DND-41 (cell line): ENCODE measurements at regions not wholly inside any gene's neighbourhood (a gene's known extent, or its start where the extent isn't known, plus 50 kb on each side); places are given as distances from the start of the nearest gene placed in this dataset.

Experiments
- ATAC-seq: fragments of 200-7000 bp; cut with Tn5 transposase; 3 replicates; pipeline ENCODE4 v1.9.1; 2021; ENCODE audit warnings: low read depth; ENCODE audit not compliant: insufficient read depth
- DNase-seq: peaks from one replicate; pipeline ENCODE4 v3.0.0-alpha.2; 2020
- H2AFZ ChIP-seq: 2 replicates; pipeline ENCODE4 v1.6.0; 2012; ENCODE audit warnings: low read depth, low read length
- H3K27ac ChIP-seq: 2 replicates; pipeline ENCODE4 v1.5.1; 2012; ENCODE audit warnings: low read length, inconsistent platforms
- H3K27me3 ChIP-seq: fragments of 200-600 bp; sonication (generic); 2 replicates; pipeline ENCODE4 v1.6.0; 2012; ENCODE audit warnings: low read length, mild to moderate bottlenecking, inconsistent platforms; ENCODE audit not compliant: insufficient read depth, poor library complexity
- H3K36me3 ChIP-seq: 2 replicates; pipeline ENCODE4 v1.5.1; 2012; ENCODE audit warnings: low read length, inconsistent platforms; ENCODE audit not compliant: insufficient read depth
- H3K4me1 ChIP-seq: 2 replicates; pipeline ENCODE4 v1.5.1; 2012; ENCODE audit warnings: mild to moderate bottlenecking, low read length; ENCODE audit not compliant: insufficient read depth
- H3K4me2 ChIP-seq: 2 replicates; pipeline ENCODE4 v1.6.0; 2012; ENCODE audit warnings: mild to moderate bottlenecking, moderate library complexity, low read length, inconsistent platforms; ENCODE audit not compliant: insufficient read depth
- H3K4me3 ChIP-seq, 2 experiments: fragments of 200-600 bp in 1 of 2; shearing (Covaris generic) in 1 of 2; 2 replicates each; pipeline ENCODE4 v1.5.1; 2012 to 2016; ENCODE audit warnings: inconsistent platforms in 2 of 2, low read length in 2 of 2, mild to moderate bottlenecking in 2 of 2, low read depth in 1 of 2, moderate library complexity in 1 of 2
- H3K79me2 ChIP-seq: 2 replicates; pipeline ENCODE4 v1.6.0; 2012; ENCODE audit warnings: low read length, inconsistent platforms; ENCODE audit not compliant: insufficient read depth
- H3K9ac ChIP-seq: 2 replicates; pipeline ENCODE4 v1.6.0; 2012; ENCODE audit warnings: low read depth, mild to moderate bottlenecking, inconsistent platforms, low read length, moderate library complexity
- H3K9me3 ChIP-seq: 2 replicates; pipeline ENCODE4 v1.5.1; 2012; ENCODE audit warnings: low read length, moderate library complexity, mild to moderate bottlenecking, inconsistent platforms; ENCODE audit not compliant: insufficient read depth, severe bottlenecking
- H4K20me1 ChIP-seq: 2 replicates; pipeline ENCODE4 v1.6.0; 2012; ENCODE audit warnings: low read length; ENCODE audit not compliant: insufficient read depth
- EZH2 ChIP-seq: IDR thresholded peaks from 3 replicates; pipeline ENCODE4 v1.6.1; 2012; ENCODE audit warnings: borderline replicate concordance, low read depth, mild to moderate bottlenecking, moderate library complexity, low read length, inconsistent platforms; ENCODE audit not compliant: severe bottlenecking
- TF ChIP-seq, protein P1 (sequence below): IDR thresholded peaks from 2 replicates; pipeline ENCODE4 v1.5.1; 2012; ENCODE audit warnings: borderline replicate concordance, low read length, moderate library complexity, mild to moderate bottlenecking; ENCODE audit not compliant: poor library complexity, severe bottlenecking; ENCODE audit errors: extremely low read depth

- no peaks in the 10 kb centered on the region for H4K20me1 ChIP-seq
- H3K36me3 ChIP-seq: no peaks in the 10 kb centered on the region
- peaks cover 22% of the 10 kb centered on the region for H3K4me1 ChIP-seq
- ATAC-seq (peak; percentile 99), DNase-seq (peak; percentile 39)
- no peaks in the 10 kb centered on the region for H3K79me2 ChIP-seq
- no peak for TF ChIP-seq EZH2
- TF ChIP-seq, protein P1, sequence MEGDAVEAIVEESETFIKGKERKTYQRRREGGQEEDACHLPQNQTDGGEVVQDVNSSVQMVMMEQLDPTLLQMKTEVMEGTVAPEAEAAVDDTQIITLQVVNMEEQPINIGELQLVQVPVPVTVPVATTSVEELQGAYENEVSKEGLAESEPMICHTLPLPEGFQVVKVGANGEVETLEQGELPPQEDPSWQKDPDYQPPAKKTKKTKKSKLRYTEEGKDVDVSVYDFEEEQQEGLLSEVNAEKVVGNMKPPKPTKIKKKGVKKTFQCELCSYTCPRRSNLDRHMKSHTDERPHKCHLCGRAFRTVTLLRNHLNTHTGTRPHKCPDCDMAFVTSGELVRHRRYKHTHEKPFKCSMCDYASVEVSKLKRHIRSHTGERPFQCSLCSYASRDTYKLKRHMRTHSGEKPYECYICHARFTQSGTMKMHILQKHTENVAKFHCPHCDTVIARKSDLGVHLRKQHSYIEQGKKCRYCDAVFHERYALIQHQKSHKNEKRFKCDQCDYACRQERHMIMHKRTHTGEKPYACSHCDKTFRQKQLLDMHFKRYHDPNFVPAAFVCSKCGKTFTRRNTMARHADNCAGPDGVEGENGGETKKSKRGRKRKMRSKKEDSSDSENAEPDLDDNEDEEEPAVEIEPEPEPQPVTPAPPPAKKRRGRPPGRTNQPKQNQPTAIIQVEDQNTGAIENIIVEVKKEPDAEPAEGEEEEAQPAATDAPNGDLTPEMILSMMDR: no peak
- H3K27ac ChIP-seq: peak overlapping the region; percentile 72
- H3K9ac ChIP-seq: 0 out of 2 replicates have a peak overlapping the region, but pooled peaks have one; percentile 8
- H2AFZ ChIP-seq: peak overlapping the region; percentile 21
- no peak overlapping the region for H3K4me3 ChIP-seq
- H3K4me2 ChIP-seq: peak overlapping the region; percentile 35
- H3K9me3 ChIP-seq: no peaks in the 10 kb centered on the region
- no peaks in the 10 kb centered on the region for H3K27me3 ChIP-seq
Observed at GRCh38 chr12:46609273-46609623, 216.5 kb downstream of the SLC38A4 start.

DNA sequence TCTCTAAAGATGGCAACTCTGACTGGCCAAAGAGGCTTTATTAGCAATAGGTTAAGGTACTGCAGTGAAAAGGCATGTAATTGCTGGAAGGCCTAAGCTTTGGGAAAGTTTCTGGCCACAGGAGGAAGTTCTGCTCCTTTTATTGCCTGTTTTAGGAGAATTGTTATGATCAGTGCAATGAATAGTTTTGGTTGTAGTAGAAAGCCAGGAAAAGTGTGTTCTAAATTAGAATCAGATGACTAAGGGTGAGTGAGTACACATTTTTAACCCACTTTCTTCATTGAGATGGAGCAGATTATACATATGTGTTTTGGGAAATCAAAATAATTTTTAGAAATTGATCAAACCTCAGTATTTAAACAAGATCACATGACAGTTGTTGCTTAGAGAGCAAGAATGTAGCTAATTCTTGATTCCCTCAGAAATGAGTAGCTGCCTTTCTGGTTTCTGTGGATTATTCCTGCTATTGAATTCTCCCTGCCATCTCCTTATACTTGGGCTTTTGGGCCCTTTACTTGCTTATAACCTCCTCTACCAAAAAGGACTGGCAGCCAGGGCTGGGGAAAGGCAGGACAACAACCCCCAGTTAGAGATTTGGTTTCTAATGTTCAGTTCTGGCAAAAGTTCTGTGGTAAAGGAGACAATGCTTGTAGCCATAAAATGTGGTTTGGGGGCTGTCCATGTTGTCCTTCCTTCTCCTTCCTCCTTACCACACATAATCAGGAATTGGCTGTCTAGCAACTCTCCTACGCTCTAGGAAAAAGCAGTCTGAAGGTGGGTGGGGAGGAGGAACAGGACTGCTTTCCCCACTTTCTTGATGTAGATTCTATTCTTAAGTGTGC lies 217.1 kb downstream of the SLC38A4 start:
- ATAC-seq: peak; percentile 17; the same call in 2 of the 3 replicates
- no peaks in the 10 kb centered on the region for H4K20me1 ChIP-seq
- no peak for DNase-seq

GRCh38 chr12:46604684-46605083 lies 221.1 kb downstream of the SLC38A4 start:
- H3K4me2 ChIP-seq: no peak overlapping the region
- no peaks in the 10 kb centered on the region for H3K27me3 ChIP-seq
- peaks cover 52% of the 10 kb centered on the region for H3K4me1 ChIP-seq
- no peaks in the 10 kb centered on the region for H4K20me1 ChIP-seq
- H3K9me3 ChIP-seq: peaks cover 5% of the 10 kb centered on the region
- ATAC-seq: no peak
- H3K36me3 ChIP-seq: no peaks in the 10 kb centered on the region
- TF ChIP-seq, protein P1: no peak
- no peak for TF ChIP-seq EZH2
- DNase-seq: no peak
- H3K79me2 ChIP-seq: no peaks in the 10 kb centered on the region
- no peak overlapping the region for H3K27ac ChIP-seq
- no peak overlapping the region for H3K4me3 ChIP-seq
- no peak overlapping the region for H3K9ac ChIP-seq
- no peak overlapping the region for H2AFZ ChIP-seq

More for the DNA sequence above, 217.1 kb downstream of the SLC38A4 start:
- peak overlapping the region; percentile 8; the same call in 1 of the 2 replicates for H3K9ac ChIP-seq
- no peaks in the 10 kb centered on the region for H3K9me3 ChIP-seq
- H3K27ac ChIP-seq: peak overlapping the region; percentile 72
- no peaks in the 10 kb centered on the region for H3K27me3 ChIP-seq
- peak overlapping the region; percentile 28 for H3K4me2 ChIP-seq
- no peaks in the 10 kb centered on the region for H3K79me2 ChIP-seq
- H3K4me3 ChIP-seq: no peak overlapping the region
- no peak for TF ChIP-seq EZH2
- TF ChIP-seq, protein P1: no peak
- H3K36me3 ChIP-seq: no peaks in the 10 kb centered on the region
- peaks cover 26% of the 10 kb centered on the region for H3K4me1 ChIP-seq
- H2AFZ ChIP-seq: peak overlapping the region; percentile 21
